ENCODE measurements at regions not wholly inside any gene's neighbourhood (a gene's known extent, or its start where the extent isn't known, plus 50 kb on each side); places are given as distances from the start of the nearest gene placed in this dataset.
"Not testable (repeated sequence)": the region's sequence is repeated elsewhere in the genome, so short reads cannot be mapped to it uniquely, and the experiment has no call there.

- TF ChIP-seq, protein P1, sequence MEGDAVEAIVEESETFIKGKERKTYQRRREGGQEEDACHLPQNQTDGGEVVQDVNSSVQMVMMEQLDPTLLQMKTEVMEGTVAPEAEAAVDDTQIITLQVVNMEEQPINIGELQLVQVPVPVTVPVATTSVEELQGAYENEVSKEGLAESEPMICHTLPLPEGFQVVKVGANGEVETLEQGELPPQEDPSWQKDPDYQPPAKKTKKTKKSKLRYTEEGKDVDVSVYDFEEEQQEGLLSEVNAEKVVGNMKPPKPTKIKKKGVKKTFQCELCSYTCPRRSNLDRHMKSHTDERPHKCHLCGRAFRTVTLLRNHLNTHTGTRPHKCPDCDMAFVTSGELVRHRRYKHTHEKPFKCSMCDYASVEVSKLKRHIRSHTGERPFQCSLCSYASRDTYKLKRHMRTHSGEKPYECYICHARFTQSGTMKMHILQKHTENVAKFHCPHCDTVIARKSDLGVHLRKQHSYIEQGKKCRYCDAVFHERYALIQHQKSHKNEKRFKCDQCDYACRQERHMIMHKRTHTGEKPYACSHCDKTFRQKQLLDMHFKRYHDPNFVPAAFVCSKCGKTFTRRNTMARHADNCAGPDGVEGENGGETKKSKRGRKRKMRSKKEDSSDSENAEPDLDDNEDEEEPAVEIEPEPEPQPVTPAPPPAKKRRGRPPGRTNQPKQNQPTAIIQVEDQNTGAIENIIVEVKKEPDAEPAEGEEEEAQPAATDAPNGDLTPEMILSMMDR (IDR thresholded peaks at IDR 0.05; ENCODE audit: low read depth, low read length): not testable (repeated sequence)
- TF ChIP-seq EZH2phosphoT487 (IDR thresholded peaks at IDR 0.05; ENCODE audit: low read depth): not testable (repeated sequence)
These were observed 90.4 kb upstream of the OSBPL11 start for GRCh38 chr3:125685741-125686140.
